C4-2B (cell line): ENCODE measurements at regions not wholly inside any gene's neighbourhood (a gene's known extent, or its start where the extent isn't known, plus 50 kb on each side); places are given as distances from the start of the nearest gene placed in this dataset.

Experiments used
- ZFX ChIP-seq: fragments of 450-650 bp; IDR thresholded peaks from 2 replicates; pipeline ENCODE4 v1.6.1; 2017
- TF ChIP-seq, protein P1 (sequence below): fragments of 450-650 bp; conservative IDR thresholded peaks from 2 replicates; pipeline ENCODE4 v1.5.1; 2017; ENCODE audit warnings: mild to moderate bottlenecking

DNA sequence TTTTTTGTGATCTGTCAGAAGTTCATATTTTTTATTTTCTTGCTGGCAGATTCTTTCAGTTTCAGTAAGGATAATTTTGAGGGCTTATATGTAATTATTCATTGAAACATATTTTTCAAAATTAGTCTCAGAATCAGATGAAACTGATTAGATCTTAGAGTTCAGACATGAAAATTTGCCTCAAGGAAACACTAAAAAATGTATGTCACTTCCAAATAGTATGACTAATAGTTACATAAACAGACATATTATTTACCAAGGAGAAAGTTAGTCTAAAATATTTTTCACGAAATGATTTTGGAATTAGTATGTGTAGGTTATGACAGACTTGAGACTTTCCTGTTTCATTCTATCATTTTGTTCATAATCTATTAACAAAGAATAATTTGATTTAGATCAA lies 628.6 kb downstream of the CCDC85A start:
- TF ChIP-seq, protein P1, sequence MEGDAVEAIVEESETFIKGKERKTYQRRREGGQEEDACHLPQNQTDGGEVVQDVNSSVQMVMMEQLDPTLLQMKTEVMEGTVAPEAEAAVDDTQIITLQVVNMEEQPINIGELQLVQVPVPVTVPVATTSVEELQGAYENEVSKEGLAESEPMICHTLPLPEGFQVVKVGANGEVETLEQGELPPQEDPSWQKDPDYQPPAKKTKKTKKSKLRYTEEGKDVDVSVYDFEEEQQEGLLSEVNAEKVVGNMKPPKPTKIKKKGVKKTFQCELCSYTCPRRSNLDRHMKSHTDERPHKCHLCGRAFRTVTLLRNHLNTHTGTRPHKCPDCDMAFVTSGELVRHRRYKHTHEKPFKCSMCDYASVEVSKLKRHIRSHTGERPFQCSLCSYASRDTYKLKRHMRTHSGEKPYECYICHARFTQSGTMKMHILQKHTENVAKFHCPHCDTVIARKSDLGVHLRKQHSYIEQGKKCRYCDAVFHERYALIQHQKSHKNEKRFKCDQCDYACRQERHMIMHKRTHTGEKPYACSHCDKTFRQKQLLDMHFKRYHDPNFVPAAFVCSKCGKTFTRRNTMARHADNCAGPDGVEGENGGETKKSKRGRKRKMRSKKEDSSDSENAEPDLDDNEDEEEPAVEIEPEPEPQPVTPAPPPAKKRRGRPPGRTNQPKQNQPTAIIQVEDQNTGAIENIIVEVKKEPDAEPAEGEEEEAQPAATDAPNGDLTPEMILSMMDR = no peak
- no peak for TF ChIP-seq ZFX
